H9 (cell line): ENCODE measurements at regions not wholly inside any gene's neighbourhood (a gene's known extent, or its start where the extent isn't known, plus 50 kb on each side); places are given as distances from the start of the nearest gene placed in this dataset.

Experiments used
- DNase-seq: peaks from one replicate; pipeline ENCODE4 v3.0.0-alpha.2; 2017
- H2AFZ ChIP-seq: one replicate; pipeline ENCODE4 v1.6.1; 2013; ENCODE audit warnings: mild to moderate bottlenecking, low read length, control low read depth, moderate library complexity
- H2AK5ac ChIP-seq: 2 replicates; pipeline ENCODE4 v1.6.1; 2013; ENCODE audit warnings: low read length, control low read depth, mixed read lengths; ENCODE audit not compliant: insufficient read length
- H2BK120ac ChIP-seq: one replicate; pipeline ENCODE4 v1.6.1; 2013; ENCODE audit warnings: low read depth, mild to moderate bottlenecking, low read length, control low read depth, inconsistent platforms; ENCODE audit not compliant: poor library complexity, severe bottlenecking
- H2BK12ac ChIP-seq: 2 replicates; pipeline ENCODE4 v1.6.1; 2013; ENCODE audit warnings: low read length, control low read depth, mixed read lengths, low read depth; ENCODE audit not compliant: insufficient read length
- H2BK15ac ChIP-seq: 2 replicates; pipeline ENCODE4 v1.6.1; 2013; ENCODE audit warnings: low read depth, low read length, control low read depth
- H2BK20ac ChIP-seq: one replicate; pipeline ENCODE4 v1.6.1; 2013; ENCODE audit warnings: low read depth, mild to moderate bottlenecking, low read length, control low read depth, inconsistent platforms; ENCODE audit not compliant: poor library complexity, severe bottlenecking
- H2BK5ac ChIP-seq: 2 replicates; pipeline ENCODE4 v1.6.1; 2013; ENCODE audit warnings: low read length, control low read depth, mixed read lengths; ENCODE audit not compliant: insufficient read length
- H3K14ac ChIP-seq: 2 replicates; pipeline ENCODE4 v1.6.1; 2013; ENCODE audit warnings: low read length, control low read depth; ENCODE audit not compliant: insufficient read depth
- H3K18ac ChIP-seq: 2 replicates; pipeline ENCODE4 v1.6.1; 2013; ENCODE audit warnings: low read depth, mild to moderate bottlenecking, mixed read lengths, low read length, control low read depth; ENCODE audit not compliant: insufficient read length
- H3K23ac ChIP-seq: 2 replicates; pipeline ENCODE4 v1.6.1; 2013; ENCODE audit warnings: low read length, control low read depth, mixed read lengths, low read depth; ENCODE audit not compliant: insufficient read length
- H3K23me2 ChIP-seq: 2 replicates; pipeline ENCODE4 v1.6.1; 2013; ENCODE audit warnings: low read depth, mild to moderate bottlenecking, mixed read lengths, low read length, control low read depth; ENCODE audit not compliant: insufficient read length, poor library complexity, severe bottlenecking
- H3K27ac ChIP-seq: 2 replicates; pipeline ENCODE4 v1.5.1; 2013; ENCODE audit warnings: low read length, control low read depth, mixed read lengths, low read depth; ENCODE audit not compliant: insufficient read length
- H3K27me3 ChIP-seq: 2 replicates; pipeline ENCODE4 v1.6.1; 2013; ENCODE audit warnings: low read length, control low read depth, inconsistent platforms; ENCODE audit not compliant: insufficient read depth
- H3K4ac ChIP-seq: 2 replicates; pipeline ENCODE4 v1.6.1; 2013; ENCODE audit warnings: low read depth, mild to moderate bottlenecking, control low read depth, inconsistent platforms, low read length, moderate library complexity
- H3K4me1 ChIP-seq: 2 replicates; pipeline ENCODE4 v1.6.1; 2013; ENCODE audit warnings: low read length, control low read depth, inconsistent platforms; ENCODE audit not compliant: insufficient read depth
- H3K4me2 ChIP-seq: 2 replicates; pipeline ENCODE4 v1.6.1; 2013; ENCODE audit warnings: low read length, control low read depth, mixed read lengths; ENCODE audit not compliant: insufficient read length, insufficient read depth
- H3K56ac ChIP-seq: 2 replicates; pipeline ENCODE4 v1.6.1; 2013; ENCODE audit warnings: low read depth, mild to moderate bottlenecking, mixed read lengths, low read length, control low read depth; ENCODE audit not compliant: insufficient read length
- H3K79me1 ChIP-seq: 2 replicates; pipeline ENCODE4 v1.6.1; 2013; ENCODE audit warnings: low read depth, mild to moderate bottlenecking, moderate library complexity, low read length, control low read depth, inconsistent platforms; ENCODE audit not compliant: insufficient read depth, poor library complexity, severe bottlenecking
- H3K79me2 ChIP-seq: 2 replicates; pipeline ENCODE4 v1.6.1; 2013; ENCODE audit warnings: low read length, control low read depth, inconsistent platforms; ENCODE audit not compliant: insufficient read depth
- H3K9ac ChIP-seq: 2 replicates; pipeline ENCODE4 v1.6.1; 2013; ENCODE audit warnings: low read length, control low read depth, mixed read lengths; ENCODE audit not compliant: insufficient read length; ENCODE audit errors: extremely low read depth
- H3K9me3 ChIP-seq: one replicate; pipeline ENCODE4 v1.6.1; 2013; ENCODE audit warnings: low read depth, low read length, inconsistent platforms; ENCODE audit not compliant: control insufficient read depth
- H3T11ph ChIP-seq: one replicate; pipeline ENCODE4 v1.6.1; 2013; ENCODE audit warnings: mild to moderate bottlenecking, low read length, control low read depth, inconsistent platforms
- H4K20me1 ChIP-seq: one replicate; pipeline ENCODE4 v1.6.1; 2013; ENCODE audit not compliant: control insufficient read depth, insufficient read length, insufficient read depth
- H4K5ac ChIP-seq: 2 replicates; pipeline ENCODE4 v1.6.1; 2013; ENCODE audit warnings: low read depth, mild to moderate bottlenecking, mixed read lengths, low read length, control low read depth; ENCODE audit not compliant: insufficient read length
- H4K8ac ChIP-seq: replicated peaks from 2 replicates; pipeline ENCODE4 v1.6.1; 2013; ENCODE audit warnings: low read length, control low read depth, mixed read lengths, low read depth; ENCODE audit not compliant: insufficient read length
- H4K91ac ChIP-seq: 2 replicates; pipeline ENCODE4 v1.6.1; 2013; ENCODE audit warnings: low read depth, mild to moderate bottlenecking, moderate library complexity, mixed read lengths, low read length, control low read depth; ENCODE audit not compliant: insufficient read length
- H3K27ac Mint-ChIP-seq, 3 experiments: 2 replicates in 2 of 3; 3 replicates in 1 of 3; pipeline ENCODE4 v1.8.0; 2020 to 2021; ENCODE audit warnings: mixed read lengths in 3 of 3, mild to moderate bottlenecking in 1 of 3, moderate library complexity in 1 of 3
- H3K27me3 Mint-ChIP-seq: 2 replicates; pipeline ENCODE4 v1.8.0; 2021; ENCODE audit warnings: low read depth, mild to moderate bottlenecking, moderate library complexity, mixed read lengths
- H3K36me3 Mint-ChIP-seq, 3 experiments: 2 replicates in 2 of 3; 3 replicates in 1 of 3; pipeline ENCODE4 v1.8.0; 2020 to 2021; ENCODE audit warnings: low read depth in 3 of 3, mixed read lengths in 3 of 3; ENCODE audit not compliant: insufficient read depth in 1 of 3
- H3K4me1 Mint-ChIP-seq, 2 experiments: 2 replicates each; pipeline ENCODE4 v1.8.0; 2020; ENCODE audit warnings: mixed read lengths in 2 of 2
- H3K4me3 Mint-ChIP-seq, 2 experiments: 2 replicates in 1 of 2; 3 replicates in 1 of 2; pipeline ENCODE4 v1.8.0; 2020 to 2021; ENCODE audit warnings: mild to moderate bottlenecking in 2 of 2, mixed read lengths in 2 of 2, moderate library complexity in 1 of 2
- H3K9me3 Mint-ChIP-seq, 2 experiments: 2 replicates in 1 of 2; 3 replicates in 1 of 2; pipeline ENCODE4 v1.8.0; 2020; ENCODE audit warnings: mild to moderate bottlenecking in 2 of 2, mixed read lengths in 2 of 2, moderate library complexity in 1 of 2
- CTCF ChIP-seq: fragments of 200-600 bp; sonication (generic); conservative IDR thresholded peaks from 3 replicates; pipeline ENCODE4 v1.8.0; 2021; ENCODE audit warnings: antibody characterized with exemption, mild to moderate bottlenecking
- WGBS: extraction: QIAGEN DNeasy Blood & Tissue Kit; methylation state at CpG from one replicate; pipeline ENCODE4 v1.1.7; 2013; ENCODE audit warnings: missing lambda C conversion rate, low lambda C conversion rate, mixed read lengths; ENCODE audit not compliant: insufficient read length; ENCODE audit errors: extremely low coverage; 5-methylcytosine and 5-hydroxymethylcytosine counted together

GRCh38 chr1:220348211-220348610 lies 76.0 kb upstream of the RAB3GAP2 start:
- no peak overlapping the region for H2BK15ac ChIP-seq
- no peaks in the 10 kb centered on the region; the same call in 1 of the 2 replicates for H3K4me1 ChIP-seq
- H3K9ac ChIP-seq, result no peak overlapping the region
- no peak overlapping the region for H2BK5ac ChIP-seq
- no peaks in the 10 kb centered on the region for H4K20me1 ChIP-seq
- no peaks in the 10 kb centered on the region for H3K79me2 ChIP-seq
- no peak overlapping the region for H2AFZ ChIP-seq
- no CpG with 5 or more reads among the region's 7 CpGs for WGBS
- H2BK20ac ChIP-seq, result no peak overlapping the region
- Mint-ChIP-seq H3K36me3 (peaks cover 0 to 2% (median 0%) of the 10 kb centered on the region in 3 experiments; a peak in 2 of 7 replicates), H3K9me3 (no peaks in the 10 kb centered on the region), H3K27me3 (peaks cover 2% of the 10 kb centered on the region; the same call in 1 of the 2 replicates), H3K4me3 (no peak overlapping the region), H3K4me1 (peaks cover 17 to 23% of the 10 kb centered on the region in 2 experiments), H3K27ac (peak overlapping the region in 1 of 3 experiments; percentile 63; a peak in 1 of 7 replicates)
- no peak overlapping the region for H2BK12ac ChIP-seq
- H3K79me1 ChIP-seq, result no peaks in the 10 kb centered on the region
- no peak overlapping the region for H3K27ac ChIP-seq
- no peak for TF ChIP-seq CTCF
- DNase-seq, result no peak
- no peaks in the 10 kb centered on the region for H3K27me3 ChIP-seq
- no peaks in the 10 kb centered on the region for H3K23me2 ChIP-seq
- H2BK120ac ChIP-seq, result no peak overlapping the region
- H3K56ac ChIP-seq, result no peak overlapping the region
- H3K9me3 ChIP-seq, result no peaks in the 10 kb centered on the region
- no peak overlapping the region for H4K8ac ChIP-seq
- H3K4me2 ChIP-seq, result no peak overlapping the region
- H3K23ac ChIP-seq, result no peak overlapping the region
- H3K4ac ChIP-seq, result no peak overlapping the region
- H4K5ac ChIP-seq, result no peak overlapping the region
- H2AK5ac ChIP-seq, result no peak overlapping the region
- H3T11ph ChIP-seq, result no peak overlapping the region
- H3K14ac ChIP-seq, result no peak overlapping the region
- H4K91ac ChIP-seq, result no peak overlapping the region
- no peak overlapping the region for H3K18ac ChIP-seq
